CD8-positive, alpha-beta memory T cell (primary cell): ENCODE measurements at regions not wholly inside any gene's neighbourhood (a gene's known extent, or its start where the extent isn't known, plus 50 kb on each side); places are given as distances from the start of the nearest gene placed in this dataset.

Experiments
- CTCF ChIA-PET: fragments of 350-600 bp; sonication (Branson Sonifier 250); formaldehyde crosslinking; loops from one replicate; lab custom pipeline; 2021; ENCODE audit warnings: antibody characterized with exemption; lab: Charles Lee
- POLR2A ChIA-PET: fragments of 350-600 bp; sonication (Branson Sonifier 250); formaldehyde crosslinking; loops from one replicate; lab custom pipeline; 2021; ENCODE audit warnings: antibody characterized with exemption; lab: Charles Lee
- DNase-seq, 5 donors: peaks; one replicate each; pipeline versions ENCODE4 v3.0.0 to v3.0.0-alpha.2; 2020 to 2022; ENCODE audit warnings: mixed read lengths in 1 of 5
- H3K27ac ChIP-seq: one replicate; pipeline ENCODE4 v1.7.0; 2013; ENCODE audit warnings: low read depth, mild to moderate bottlenecking, low read length, moderate library complexity
- H3K27me3 ChIP-seq: 2 replicates; pipeline ENCODE4 v1.7.0; 2013; ENCODE audit warnings: low read length, mild to moderate bottlenecking; ENCODE audit not compliant: insufficient read depth, poor library complexity, severe bottlenecking
- H3K36me3 ChIP-seq: 2 replicates; pipeline ENCODE4 v1.7.0; 2013; ENCODE audit warnings: mild to moderate bottlenecking, low read length, moderate library complexity; ENCODE audit not compliant: insufficient read depth
- H3K4me1 ChIP-seq: 2 replicates; pipeline ENCODE4 v1.7.0; 2013; ENCODE audit warnings: mild to moderate bottlenecking, low read length, moderate library complexity; ENCODE audit not compliant: insufficient read depth
- H3K4me3 ChIP-seq: 2 replicates; pipeline ENCODE4 v1.7.0; 2013; ENCODE audit warnings: mild to moderate bottlenecking, low read length
- H3K9me3 ChIP-seq: 2 replicates; pipeline ENCODE4 v1.7.0; 2013; ENCODE audit warnings: mild to moderate bottlenecking, low read length
- H3K27ac Mint-ChIP-seq, 8 donors: one replicate each; pipeline ENCODE4 v1.8.0; 2020 to 2021; ENCODE audit warnings: mixed read lengths in 8 of 8, mild to moderate bottlenecking in 6 of 8, inconsistent platforms in 3 of 8, moderate library complexity in 3 of 8
- H3K27me3 Mint-ChIP-seq, 2 donors: one replicate each; pipeline ENCODE4 v1.8.0; 2020 to 2021; ENCODE audit warnings: mixed read lengths in 2 of 2, mild to moderate bottlenecking in 1 of 2, moderate library complexity in 1 of 2
- H3K36me3 Mint-ChIP-seq, 3 donors: one replicate each; pipeline ENCODE4 v1.8.0; 2020 to 2021; ENCODE audit warnings: mixed read lengths in 3 of 3, inconsistent platforms in 1 of 3, mild to moderate bottlenecking in 1 of 3
- H3K4me1 Mint-ChIP-seq, 3 donors: one replicate each; pipeline ENCODE4 v1.8.0; 2020 to 2021; ENCODE audit warnings: mixed read lengths in 3 of 3, inconsistent platforms in 1 of 3, mild to moderate bottlenecking in 1 of 3
- H3K4me3 Mint-ChIP-seq, 7 donors: one replicate each; pipeline ENCODE4 v1.8.0; 2020 to 2021; ENCODE audit warnings: mixed read lengths in 7 of 7, mild to moderate bottlenecking in 6 of 7, moderate library complexity in 4 of 7, inconsistent platforms in 2 of 7
- H3K9me3 Mint-ChIP-seq, 5 donors: one replicate each; pipeline ENCODE4 v1.8.0; 2020 to 2022; ENCODE audit warnings: mixed read lengths in 5 of 5, mild to moderate bottlenecking in 3 of 5, moderate library complexity in 2 of 5, inconsistent platforms in 1 of 5

GRCh38 chr14:81728447-81728846 is 194.8 kb upstream of the SEL1L start:
- Mint-ChIP-seq H3K27me3 (no peaks in the 10 kb centered on the region), H3K4me1 (no peaks in the 10 kb centered on the region), H3K4me3 (no peak overlapping the region), H3K9me3 (peaks cover 0 to 3% (median 2%) of the 10 kb centered on the region in 5 donors), H3K27ac (no peak overlapping the region), H3K36me3 (no peaks in the 10 kb centered on the region)
- CTCF ChIA-PET, result no interaction called here
- Histone ChIP-seq H3K9me3 (no peaks in the 10 kb centered on the region), H3K4me1 (no peaks in the 10 kb centered on the region), H3K36me3 (no peaks in the 10 kb centered on the region), H3K27ac (no peak overlapping the region), H3K27me3 (no peaks in the 10 kb centered on the region), H3K4me3 (no peak overlapping the region)
- POLR2A ChIA-PET, result no interaction called here
- no peak for DNase-seq

GRCh38 chr14:81729622-81730021 is 196.0 kb upstream of the SEL1L start:
- no peak for DNase-seq

GRCh38 chr14:81737938-81738337 is 204.3 kb upstream of the SEL1L start:
- no peaks in the 10 kb centered on the region for H3K27me3 Mint-ChIP-seq
- no peak for DNase-seq
- ChIA-PET CTCF (no interaction called here), POLR2A (no interaction called here)
- Histone ChIP-seq H3K36me3 (no peaks in the 10 kb centered on the region), H3K27ac (no peak overlapping the region), H3K4me1 (no peaks in the 10 kb centered on the region), H3K27me3 (no peaks in the 10 kb centered on the region), H3K4me3 (no peak overlapping the region), H3K9me3 (no peaks in the 10 kb centered on the region)
- H3K4me1 Mint-ChIP-seq, result no peaks in the 10 kb centered on the region
- H3K27ac Mint-ChIP-seq, result no peak overlapping the region
- H3K4me3 Mint-ChIP-seq, result no peak overlapping the region
- H3K9me3 Mint-ChIP-seq, result peaks cover 0 to 6% (median 0%) of the 10 kb centered on the region in 5 donors
- H3K36me3 Mint-ChIP-seq, result no peaks in the 10 kb centered on the region

More at GRCh38 chr14:81729622-81730021, 196.0 kb upstream of the SEL1L start:
- peaks cover 0 to 3% (median 2%) of the 10 kb centered on the region in 5 donors for H3K9me3 Mint-ChIP-seq
- no peak overlapping the region for H3K4me3 Mint-ChIP-seq
- no peaks in the 10 kb centered on the region for H3K4me1 Mint-ChIP-seq
- no peaks in the 10 kb centered on the region for H3K27me3 Mint-ChIP-seq
- no peaks in the 10 kb centered on the region for H3K36me3 ChIP-seq
- H3K4me3 ChIP-seq, result no peak overlapping the region
- H3K36me3 Mint-ChIP-seq, result no peaks in the 10 kb centered on the region
- ChIA-PET CTCF (no interaction called here), POLR2A (no interaction called here)
- H3K27ac Mint-ChIP-seq, result no peak overlapping the region
- no peak overlapping the region for H3K27ac ChIP-seq
- no peaks in the 10 kb centered on the region for H3K4me1 ChIP-seq
- no peaks in the 10 kb centered on the region for H3K27me3 ChIP-seq
- H3K9me3 ChIP-seq, result no peaks in the 10 kb centered on the region

GRCh38 chr14:81738946-81739659 is 205.4 kb upstream of the SEL1L start:
- no peak for DNase-seq
- H3K4me1 Mint-ChIP-seq, result no peaks in the 10 kb centered on the region
- H3K27me3 ChIP-seq, result no peaks in the 10 kb centered on the region
- POLR2A ChIA-PET, result no interaction called here
- H3K9me3 Mint-ChIP-seq, result peaks cover 0 to 6% (median 0%) of the 10 kb centered on the region in 5 donors
- CTCF ChIA-PET, result no interaction called here
- no peaks in the 10 kb centered on the region for H3K27me3 Mint-ChIP-seq
- H3K27ac ChIP-seq, result no peak overlapping the region
- no peaks in the 10 kb centered on the region for H3K4me1 ChIP-seq
- no peak overlapping the region for H3K4me3 ChIP-seq
- no peaks in the 10 kb centered on the region for H3K9me3 ChIP-seq
- H3K36me3 ChIP-seq, result no peaks in the 10 kb centered on the region
- H3K4me3 Mint-ChIP-seq, result no peak overlapping the region
- no peaks in the 10 kb centered on the region for H3K36me3 Mint-ChIP-seq
- H3K27ac Mint-ChIP-seq, result no peak overlapping the region

GRCh38 chr14:81743605-81744004 is 210.0 kb upstream of the SEL1L start:
- Mint-ChIP-seq H3K9me3 (peaks cover 0 to 2% (median 0%) of the 10 kb centered on the region in 5 donors), H3K4me1 (no peaks in the 10 kb centered on the region), H3K27ac (no peak overlapping the region), H3K36me3 (no peaks in the 10 kb centered on the region), H3K4me3 (no peak overlapping the region), H3K27me3 (peaks cover 0 to 2% of the 10 kb centered on the region in 2 donors)
- no peaks in the 10 kb centered on the region for H3K36me3 ChIP-seq
- DNase-seq, result no peak
- no peaks in the 10 kb centered on the region for H3K27me3 ChIP-seq
- H3K4me1 ChIP-seq, result no peaks in the 10 kb centered on the region
- H3K27ac ChIP-seq, result no peak overlapping the region
- H3K9me3 ChIP-seq, result no peaks in the 10 kb centered on the region
- ChIA-PET POLR2A (no interaction called here), CTCF (no interaction called here)
- no peak overlapping the region for H3K4me3 ChIP-seq

- H3K36me3 Mint-ChIP-seq, result no peaks in the 10 kb centered on the region
- no peak overlapping the region for H3K27ac Mint-ChIP-seq
- ChIA-PET CTCF (no interaction called here), POLR2A (no interaction called here)
- DNase-seq, result no peak
- H3K9me3 Mint-ChIP-seq, result peaks cover 0 to 5% (median 0%) of the 10 kb centered on the region in 5 donors
- no peaks in the 10 kb centered on the region for H3K4me1 Mint-ChIP-seq
- no peak overlapping the region for H3K4me3 Mint-ChIP-seq
- peaks cover 0 to 2% of the 10 kb centered on the region in 2 donors for H3K27me3 Mint-ChIP-seq
- Histone ChIP-seq H3K4me3 (no peak overlapping the region), H3K4me1 (no peaks in the 10 kb centered on the region), H3K36me3 (no peaks in the 10 kb centered on the region), H3K9me3 (no peaks in the 10 kb centered on the region), H3K27ac (no peak overlapping the region), H3K27me3 (no peaks in the 10 kb centered on the region)
Measured at GRCh38 chr14:81751198-81751597, 217.5 kb upstream of the SEL1L start.

GRCh38 chr14:81759541-81759940 is 225.9 kb upstream of the SEL1L start:
- no peaks in the 10 kb centered on the region for H3K4me1 Mint-ChIP-seq
- H3K27ac Mint-ChIP-seq, result no peak overlapping the region
- H3K4me3 Mint-ChIP-seq, result no peak overlapping the region
- H3K36me3 Mint-ChIP-seq, result no peaks in the 10 kb centered on the region
- Histone ChIP-seq H3K4me3 (no peak overlapping the region), H3K27ac (no peak overlapping the region), H3K9me3 (no peaks in the 10 kb centered on the region), H3K4me1 (no peaks in the 10 kb centered on the region), H3K36me3 (no peaks in the 10 kb centered on the region), H3K27me3 (no peaks in the 10 kb centered on the region)
- H3K27me3 Mint-ChIP-seq, result no peaks in the 10 kb centered on the region
- ChIA-PET POLR2A (no interaction called here), CTCF (no interaction called here)
- DNase-seq, result no peak
- peaks cover 0 to 4% (median 0%) of the 10 kb centered on the region in 5 donors for H3K9me3 Mint-ChIP-seq

- Mint-ChIP-seq H3K4me3 (no peak overlapping the region), H3K9me3 (peaks cover 0 to 5% (median 0%) of the 10 kb centered on the region in 5 donors), H3K27ac (no peak overlapping the region), H3K4me1 (no peaks in the 10 kb centered on the region), H3K27me3 (no peaks in the 10 kb centered on the region), H3K36me3 (no peaks in the 10 kb centered on the region)
- Histone ChIP-seq H3K4me3 (no peak overlapping the region), H3K4me1 (no peaks in the 10 kb centered on the region), H3K27me3 (no peaks in the 10 kb centered on the region), H3K36me3 (no peaks in the 10 kb centered on the region), H3K27ac (no peak overlapping the region), H3K9me3 (no peaks in the 10 kb centered on the region)
- ChIA-PET CTCF (no interaction called here), POLR2A (no interaction called here)
- no peak for DNase-seq
Measured at GRCh38 chr14:81765651-81766275, 232.1 kb upstream of the SEL1L start.
